RKO (cell line): ENCODE measurements at regions not wholly inside any gene's neighbourhood (a gene's known extent, or its start where the extent isn't known, plus 50 kb on each side); places are given as distances from the start of the nearest gene placed in this dataset.
A peak's percentile ranks its signal among the peaks of the same experiment; 100 is the strongest.

Experiments
- DNase-seq: peaks from one replicate; pipeline ENCODE4 v3.0.0-alpha.2; 2016; ENCODE audit warnings: low spot score

GRCh38 chr12:46910830-46911229 lies 85.0 kb upstream of the SLC38A4 start:
- no peak for DNase-seq

DNA sequence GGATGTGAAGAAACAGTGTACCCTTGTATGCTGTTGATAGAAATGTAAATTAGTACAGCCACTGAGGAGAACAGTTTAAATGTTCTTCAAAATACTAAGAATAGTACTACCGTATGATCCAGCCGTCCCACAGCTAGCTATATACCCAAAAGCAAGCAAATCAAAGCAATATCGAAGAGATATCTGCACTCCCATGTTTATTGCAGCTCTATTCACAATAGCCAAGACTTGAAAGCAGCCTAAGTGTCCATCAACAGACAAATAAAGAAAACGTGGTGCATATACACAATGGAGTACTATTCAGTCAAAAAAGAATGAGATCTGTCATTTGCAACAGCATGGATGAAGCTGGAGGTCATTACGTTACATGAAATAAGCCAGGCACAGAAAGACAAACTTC lies 88.5 kb upstream of the SLC38A4 start:
- DNase-seq = no peak

DNA sequence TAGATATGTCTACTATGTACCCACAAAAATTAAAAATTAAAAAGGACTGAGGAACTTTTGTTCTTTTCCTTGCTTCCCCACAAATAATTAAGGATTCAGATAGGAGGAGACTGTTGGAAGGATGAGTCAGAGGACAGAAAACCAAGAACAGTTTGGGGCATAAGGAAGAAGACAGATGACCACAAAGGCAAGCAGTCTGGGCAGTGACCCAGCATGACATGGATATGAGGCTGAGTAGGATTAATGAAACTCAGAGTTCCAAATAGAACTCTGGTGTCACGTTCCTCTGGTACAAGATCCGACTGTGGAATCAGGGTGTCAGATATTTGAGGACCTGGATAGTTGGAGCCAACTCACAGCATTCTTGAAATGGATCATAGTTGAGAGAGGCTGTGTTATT lies 89.3 kb upstream of the SLC38A4 start:
- DNase-seq = peak; percentile 20

- DNase-seq = no peak
These were observed 90.0 kb upstream of the SLC38A4 start for GRCh38 chr12:46915836-46916235.

DNA sequence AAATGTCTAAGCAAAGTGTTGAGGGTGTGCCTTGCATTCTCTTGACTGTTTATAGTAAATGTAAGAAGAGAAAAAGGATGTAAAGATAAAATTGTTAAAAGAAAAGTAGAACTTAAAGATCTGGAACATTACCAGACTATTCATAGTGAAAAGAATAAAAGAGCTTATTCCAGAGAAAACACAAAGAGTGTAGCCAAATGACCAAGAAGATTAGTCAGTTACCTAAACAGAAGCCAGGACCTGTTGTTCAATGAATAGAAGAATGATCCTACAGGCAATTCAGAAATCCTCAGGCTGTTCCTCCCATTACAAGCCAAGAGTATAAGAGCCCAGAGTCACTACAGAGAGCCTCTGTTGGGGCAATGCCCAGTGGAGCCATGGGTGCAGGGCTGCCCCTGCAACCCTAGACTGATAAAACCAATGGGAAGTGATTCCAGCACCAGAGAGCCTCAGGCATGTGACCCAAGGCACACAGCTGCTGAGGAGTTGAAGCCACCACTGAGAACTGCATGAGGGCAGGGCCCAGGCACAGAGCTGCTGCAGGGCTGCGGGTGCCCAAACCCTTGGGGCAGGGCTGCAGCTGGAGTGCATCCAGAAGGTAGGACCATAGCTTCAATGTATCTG lies 91.1 kb upstream of the SLC38A4 start:
- no peak for DNase-seq

- DNase-seq = no peak
These were observed 92.0 kb upstream of the SLC38A4 start for GRCh38 chr12:46917821-46918220.

GRCh38 chr12:46918631-46919030 lies 92.8 kb upstream of the SLC38A4 start:
- no peak for DNase-seq

- DNase-seq = no peak
These were observed 94.0 kb upstream of the SLC38A4 start for GRCh38 chr12:46919666-46920400.

DNA sequence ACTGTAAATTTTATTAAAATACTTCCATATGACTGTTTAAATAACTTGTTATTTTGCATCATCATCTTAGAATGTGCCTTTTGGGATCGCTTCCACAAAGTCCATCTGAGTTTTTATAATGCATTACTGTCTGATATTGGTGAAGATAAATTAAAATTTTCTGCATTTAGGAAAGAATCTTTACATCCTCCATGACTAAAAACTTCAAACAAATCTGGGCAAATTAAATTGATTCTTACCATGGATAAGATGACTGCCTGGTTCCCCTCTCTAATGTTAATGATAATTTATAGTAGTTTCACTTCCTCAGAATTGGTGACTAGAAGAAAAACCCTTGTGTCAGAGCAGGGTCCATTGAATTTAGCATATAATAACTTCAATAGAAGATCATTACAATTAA lies 94.7 kb upstream of the SLC38A4 start:
- no peak for DNase-seq

- DNase-seq = peak; percentile 60
These were observed 95.4 kb upstream of the SLC38A4 start for GRCh38 chr12:46921048-46921763.

GRCh38 chr12:46921764-46922133 lies 96.0 kb upstream of the SLC38A4 start:
- DNase-seq = no peak

GRCh38 chr12:46926526-46926925 lies 100.7 kb upstream of the SLC38A4 start:
- no peak for DNase-seq

- DNase-seq = no peak
These were observed 104.3 kb upstream of the SLC38A4 start for GRCh38 chr12:46930101-46930500.

GRCh38 chr12:46933947-46934346 lies 108.2 kb upstream of the SLC38A4 start:
- DNase-seq = peak; percentile 77

- DNase-seq = no peak
These were observed 108.7 kb upstream of the SLC38A4 start for GRCh38 chr12:46934374-46935111.

GRCh38 chr12:46935271-46935847 lies 109.6 kb upstream of the SLC38A4 start:
- no peak for DNase-seq

DNA sequence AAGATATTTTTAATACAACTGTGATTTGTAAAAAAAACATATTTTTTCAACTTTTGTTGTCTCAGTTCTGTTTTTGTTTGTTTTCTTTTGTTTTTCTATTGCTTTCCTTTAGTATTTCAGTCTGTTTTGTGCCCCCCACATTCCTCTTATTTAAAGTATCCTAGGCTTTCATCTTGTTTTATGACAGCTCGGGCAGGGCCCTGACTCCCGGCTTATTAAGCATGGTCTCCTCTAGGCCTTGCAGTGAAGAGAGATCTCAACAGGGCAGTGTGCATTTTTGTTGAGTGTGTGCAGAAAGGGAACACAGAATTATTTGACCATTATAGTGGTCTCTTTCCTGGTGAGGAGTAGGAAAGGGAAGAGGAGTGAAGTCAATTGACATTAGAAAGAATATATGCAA lies 110.2 kb upstream of the SLC38A4 start:
- no peak for DNase-seq

GRCh38 chr12:46938071-46938678 lies 112.4 kb upstream of the SLC38A4 start:
- no peak for DNase-seq

- DNase-seq = no peak
These were observed 116.2 kb upstream of the SLC38A4 start for GRCh38 chr12:46941981-46942380.

GRCh38 chr12:46942579-46942978 lies 116.8 kb upstream of the SLC38A4 start:
- peak; percentile 97 for DNase-seq

DNA sequence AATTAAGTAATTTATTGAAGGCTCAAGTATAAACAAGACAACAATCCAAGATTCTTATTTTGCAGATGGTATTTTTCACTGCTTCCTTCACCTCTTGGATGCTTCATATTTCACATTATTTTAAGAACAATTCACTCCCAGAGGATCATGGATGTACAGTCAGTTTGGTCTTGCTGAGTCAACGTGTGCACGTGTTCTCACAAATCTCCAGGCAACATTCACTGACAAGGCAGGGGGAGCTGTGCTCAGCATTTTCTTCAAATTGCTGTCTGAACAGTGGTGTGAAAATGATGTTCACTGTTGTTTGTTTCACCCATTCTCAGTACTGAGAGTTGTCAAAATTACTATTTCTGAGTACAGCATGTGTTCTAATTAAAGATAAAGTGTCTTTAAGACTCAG lies 118.3 kb upstream of the SLC38A4 start:
- peak; percentile 94 for DNase-seq

DNA sequence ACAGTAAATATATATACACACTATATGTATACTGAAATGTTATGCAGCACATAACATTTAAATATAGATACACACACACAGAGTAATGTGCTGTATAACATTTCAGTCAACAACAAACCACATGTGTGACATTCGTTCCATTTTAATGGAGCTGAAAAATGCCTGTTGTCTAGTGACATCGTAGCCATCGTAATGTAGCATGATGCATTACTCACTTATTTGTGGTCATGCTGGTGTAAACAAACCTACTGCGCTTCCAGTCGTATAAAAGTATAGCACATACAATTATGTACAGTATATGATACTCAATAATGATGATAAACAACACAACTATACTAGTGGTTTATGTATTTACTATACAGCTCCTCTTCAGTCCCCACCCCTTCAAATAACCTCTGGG lies 119.0 kb upstream of the SLC38A4 start:
- no peak for DNase-seq
